Fibroblast of mammary gland (primary cell): ENCODE measurements at regions not wholly inside any gene's neighbourhood (a gene's known extent, or its start where the extent isn't known, plus 50 kb on each side); places are given as distances from the start of the nearest gene placed in this dataset.

Experiments used
- DNase-seq: peaks from one replicate; pipeline ENCODE4 v3.0.0-alpha.2; 2010; ENCODE audit warnings: low read depth
- H3K4me3 ChIP-seq: 2 replicates; pipeline ENCODE4 v1.5.1; 2011; ENCODE audit warnings: low read depth, mild to moderate bottlenecking, low read length, moderate library complexity; ENCODE audit not compliant: control insufficient read depth
- CTCF ChIP-seq: conservative IDR thresholded peaks from 2 replicates; pipeline ENCODE4 v1.5.1; 2011; ENCODE audit warnings: low read depth, low read length, inconsistent platforms; ENCODE audit not compliant: control insufficient read depth, insufficient read depth

GRCh38 chr9:93731963-93732362 lies 155.6 kb downstream of the PHF2 start:
- no peak overlapping the region for H3K4me3 ChIP-seq
- TF ChIP-seq CTCF = no peak
- no peak for DNase-seq

DNA sequence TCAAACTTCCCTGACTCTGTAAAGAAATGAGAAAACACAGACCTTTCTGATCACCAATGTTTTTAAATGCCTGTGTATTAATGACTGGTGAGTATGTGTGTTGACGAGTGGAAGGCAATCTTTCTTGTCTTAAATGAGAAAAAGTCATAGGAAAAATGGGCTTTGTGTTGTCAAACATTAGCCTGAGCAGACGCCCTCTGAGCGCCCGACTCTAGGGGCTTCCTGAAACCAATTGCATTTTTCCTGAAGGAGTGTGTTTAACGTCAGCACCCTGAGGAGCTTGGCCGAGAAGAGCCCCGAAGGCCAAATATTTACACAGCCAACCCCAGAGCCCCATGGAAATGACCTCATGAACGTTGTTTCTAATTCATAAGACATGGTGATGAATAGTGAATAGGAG lies 154.3 kb downstream of the PHF2 start:
- no peak overlapping the region for H3K4me3 ChIP-seq
- DNase-seq = no peak
- no peak for TF ChIP-seq CTCF

DNA sequence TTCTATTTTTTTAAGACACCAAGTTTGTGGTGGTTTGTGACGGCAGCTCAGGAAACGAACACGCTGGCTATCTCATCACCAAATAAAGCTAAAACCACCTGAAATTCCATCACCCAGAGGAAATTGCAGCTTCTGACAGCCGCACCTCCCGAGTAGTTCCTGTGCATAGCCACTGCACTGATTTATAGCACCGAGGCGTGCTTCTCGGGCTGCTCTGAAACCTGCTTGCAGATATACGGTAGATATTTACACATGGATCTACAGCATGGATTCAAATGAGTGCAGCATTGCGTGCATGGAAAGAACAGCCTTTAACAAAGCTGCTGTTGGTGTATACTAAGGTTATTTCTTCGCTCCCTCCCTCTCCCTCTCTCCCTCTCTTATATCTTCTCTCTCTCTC lies 153.8 kb downstream of the PHF2 start:
- H3K4me3 ChIP-seq = no peak overlapping the region
- TF ChIP-seq CTCF = no peak
- DNase-seq = no peak
